PFSK-1 (cell line): ENCODE measurements at regions not wholly inside any gene's neighbourhood (a gene's known extent, or its start where the extent isn't known, plus 50 kb on each side); places are given as distances from the start of the nearest gene placed in this dataset.

ENCODE experiments used
- FOXP2 ChIP-seq: optimal IDR thresholded peaks from 2 replicates; pipeline ENCODE3; 2011; ENCODE audit warnings: borderline replicate concordance, control low read depth, inconsistent platforms; ENCODE audit not compliant: insufficient read depth; ENCODE audit errors: extremely low read length, extremely low read depth
- POLR2AphosphoS5 ChIP-seq: IDR thresholded peaks from 2 replicates; pipeline ENCODE4 v1.6.1; 2012; ENCODE audit warnings: low read depth, mild to moderate bottlenecking, control low read depth, low read length, moderate library complexity
- SIN3A ChIP-seq: IDR thresholded peaks from 2 replicates; pipeline ENCODE4 v1.6.1; 2012; ENCODE audit warnings: mild to moderate bottlenecking, low read length, moderate library complexity, borderline replicate concordance; ENCODE audit not compliant: insufficient read depth
- TAF1 ChIP-seq: IDR thresholded peaks from 2 replicates; pipeline ENCODE4 v1.6.1; 2012; ENCODE audit warnings: low read length, control low read depth, borderline replicate concordance; ENCODE audit not compliant: insufficient read depth
- TF ChIP-seq, protein P1 (sequence below), 2 experiments: IDR thresholded peaks; 2 replicates each; pipeline versions ENCODE4 v1.6.1 to v1.8.0; 2011 to 2012; ENCODE audit warnings: low read depth in 2 of 2, low read length in 2 of 2, control low read depth in 1 of 2, inconsistent platforms in 1 of 2, mild to moderate bottlenecking in 1 of 2, moderate library complexity in 1 of 2; ENCODE audit not compliant: insufficient read depth in 1 of 2

DNA sequence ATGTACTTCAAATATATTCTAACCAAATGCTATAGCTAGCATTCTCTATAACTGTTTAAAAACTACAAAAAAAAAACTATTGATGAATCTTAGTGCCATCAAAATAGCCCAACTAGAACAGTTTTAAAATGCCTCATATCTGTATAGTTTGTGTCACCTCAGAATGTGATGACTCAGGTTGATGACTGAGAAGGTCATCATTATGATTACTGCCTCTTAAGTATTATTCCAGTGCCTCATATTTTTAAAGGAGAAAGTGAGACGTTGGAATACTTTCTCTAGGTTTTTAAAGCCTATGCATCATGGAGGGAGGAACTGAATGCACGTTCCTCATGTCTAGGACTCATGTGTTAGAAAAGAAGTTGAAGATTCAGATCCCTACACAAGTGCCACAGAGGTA, 88.2 kb downstream of the TMA16 start:
- TF ChIP-seq POLR2AphosphoS5 (no peak), SIN3A (no peak), FOXP2 (no peak), TAF1 (no peak)
- TF ChIP-seq, protein P1, sequence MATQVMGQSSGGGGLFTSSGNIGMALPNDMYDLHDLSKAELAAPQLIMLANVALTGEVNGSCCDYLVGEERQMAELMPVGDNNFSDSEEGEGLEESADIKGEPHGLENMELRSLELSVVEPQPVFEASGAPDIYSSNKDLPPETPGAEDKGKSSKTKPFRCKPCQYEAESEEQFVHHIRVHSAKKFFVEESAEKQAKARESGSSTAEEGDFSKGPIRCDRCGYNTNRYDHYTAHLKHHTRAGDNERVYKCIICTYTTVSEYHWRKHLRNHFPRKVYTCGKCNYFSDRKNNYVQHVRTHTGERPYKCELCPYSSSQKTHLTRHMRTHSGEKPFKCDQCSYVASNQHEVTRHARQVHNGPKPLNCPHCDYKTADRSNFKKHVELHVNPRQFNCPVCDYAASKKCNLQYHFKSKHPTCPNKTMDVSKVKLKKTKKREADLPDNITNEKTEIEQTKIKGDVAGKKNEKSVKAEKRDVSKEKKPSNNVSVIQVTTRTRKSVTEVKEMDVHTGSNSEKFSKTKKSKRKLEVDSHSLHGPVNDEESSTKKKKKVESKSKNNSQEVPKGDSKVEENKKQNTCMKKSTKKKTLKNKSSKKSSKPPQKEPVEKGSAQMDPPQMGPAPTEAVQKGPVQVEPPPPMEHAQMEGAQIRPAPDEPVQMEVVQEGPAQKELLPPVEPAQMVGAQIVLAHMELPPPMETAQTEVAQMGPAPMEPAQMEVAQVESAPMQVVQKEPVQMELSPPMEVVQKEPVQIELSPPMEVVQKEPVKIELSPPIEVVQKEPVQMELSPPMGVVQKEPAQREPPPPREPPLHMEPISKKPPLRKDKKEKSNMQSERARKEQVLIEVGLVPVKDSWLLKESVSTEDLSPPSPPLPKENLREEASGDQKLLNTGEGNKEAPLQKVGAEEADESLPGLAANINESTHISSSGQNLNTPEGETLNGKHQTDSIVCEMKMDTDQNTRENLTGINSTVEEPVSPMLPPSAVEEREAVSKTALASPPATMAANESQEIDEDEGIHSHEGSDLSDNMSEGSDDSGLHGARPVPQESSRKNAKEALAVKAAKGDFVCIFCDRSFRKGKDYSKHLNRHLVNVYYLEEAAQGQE (IDR thresholded peaks at IDR 0.05; ENCODE audit: insufficient read depth in 1 of 2, low read depth in 2 of 2, low read length in 2 of 2), result no peak

DNA sequence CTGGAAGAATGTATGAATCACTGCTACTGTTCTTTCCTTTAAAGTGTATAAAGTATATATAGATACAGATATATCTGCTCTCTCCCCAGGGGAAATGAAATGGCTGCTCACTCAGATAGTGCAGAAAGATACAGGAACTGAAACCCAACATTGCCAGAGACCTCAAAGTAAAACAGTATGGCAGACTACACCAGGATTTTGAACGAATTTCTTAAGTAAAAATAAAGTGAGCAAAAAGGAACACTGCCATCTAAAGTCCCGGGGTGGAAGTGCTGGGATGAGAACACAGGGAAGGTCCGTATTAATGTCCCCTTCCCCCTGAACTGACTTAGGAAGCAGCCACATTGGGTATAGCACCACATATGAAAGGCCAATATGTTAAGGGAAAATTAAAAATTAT, 93.4 kb downstream of the TMA16 start:
- TF ChIP-seq POLR2AphosphoS5 (no peak), TAF1 (no peak), FOXP2 (no peak), SIN3A (no peak)
- TF ChIP-seq, protein P1 (IDR thresholded peaks at IDR 0.05; ENCODE audit: insufficient read depth in 1 of 2, low read depth in 2 of 2, low read length in 2 of 2), result no peak

DNA sequence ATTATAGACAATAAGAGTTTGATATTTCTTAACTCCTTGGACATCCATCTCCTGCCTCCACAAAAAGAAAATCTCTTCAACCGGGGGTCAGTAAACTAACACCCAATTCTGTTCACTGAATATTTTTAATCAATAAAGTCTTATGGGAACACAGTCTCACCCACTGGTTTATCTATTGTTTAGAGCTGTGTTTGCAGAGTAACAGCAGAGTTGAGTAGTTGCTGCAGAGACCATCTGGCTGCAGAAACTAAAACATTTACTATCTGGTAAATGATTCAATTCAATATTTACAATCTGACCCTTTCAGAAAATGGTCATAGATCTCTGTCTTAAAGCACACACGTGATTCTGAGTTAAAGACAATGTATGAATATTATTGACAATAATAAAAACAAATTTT, 94.0 kb downstream of the TMA16 start:
- TF ChIP-seq SIN3A (no peak), TAF1 (no peak), POLR2AphosphoS5 (no peak), FOXP2 (no peak)
- TF ChIP-seq, protein P1 (IDR thresholded peaks at IDR 0.05; ENCODE audit: insufficient read depth in 1 of 2, low read depth in 2 of 2, low read length in 2 of 2), result no peak

DNA sequence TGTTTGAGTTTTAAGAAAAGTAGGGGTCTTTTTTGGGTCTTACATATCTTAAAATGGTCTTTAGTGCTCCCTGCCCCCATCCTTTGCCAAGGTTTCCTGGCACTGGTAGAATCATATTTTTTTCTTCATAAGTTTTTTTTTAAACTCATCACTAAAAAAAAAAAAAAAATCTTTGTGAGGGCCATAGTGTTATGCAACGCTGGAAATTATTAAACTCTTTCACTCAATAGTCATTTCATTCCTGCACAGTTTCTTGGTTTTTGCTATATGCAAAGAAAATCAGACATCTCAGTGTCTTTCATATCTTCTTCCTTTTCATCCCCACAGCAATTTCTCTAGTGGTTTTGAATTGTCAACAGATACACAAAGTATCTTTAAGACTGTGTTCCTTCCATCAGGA, 95.6 kb downstream of the TMA16 start:
- TF ChIP-seq SIN3A (no peak), POLR2AphosphoS5 (no peak), FOXP2 (no peak)

DNA sequence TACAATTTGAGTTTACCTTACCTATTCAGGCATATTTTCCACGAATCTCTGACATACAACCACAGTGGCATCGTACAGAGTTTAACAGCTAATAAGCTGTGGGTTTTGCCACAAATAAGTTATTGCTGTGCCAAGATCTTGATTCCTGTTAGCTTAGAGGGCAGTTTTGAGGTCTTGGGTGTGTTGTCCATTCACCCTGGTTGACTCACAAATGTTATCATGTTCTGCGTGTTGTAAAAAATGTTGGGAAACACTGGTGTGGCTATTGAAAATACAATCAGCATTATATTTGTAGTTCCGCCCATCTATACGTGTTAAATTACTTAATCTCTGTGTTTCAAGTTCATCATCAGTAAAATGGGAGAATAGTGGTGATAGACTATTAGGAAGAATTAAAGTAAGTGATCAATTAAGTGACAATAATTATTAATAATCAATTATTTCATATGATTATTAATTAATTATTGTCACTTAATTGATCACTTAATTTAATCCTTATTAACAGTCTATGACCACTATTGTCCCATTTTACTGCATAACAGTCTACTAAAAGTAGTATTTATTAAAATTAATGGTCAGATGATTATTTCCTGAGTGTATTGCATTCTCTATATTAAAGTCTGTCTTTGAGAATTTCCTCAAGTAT, 96.3 kb downstream of the TMA16 start:
- TF ChIP-seq FOXP2, result no peak

DNA sequence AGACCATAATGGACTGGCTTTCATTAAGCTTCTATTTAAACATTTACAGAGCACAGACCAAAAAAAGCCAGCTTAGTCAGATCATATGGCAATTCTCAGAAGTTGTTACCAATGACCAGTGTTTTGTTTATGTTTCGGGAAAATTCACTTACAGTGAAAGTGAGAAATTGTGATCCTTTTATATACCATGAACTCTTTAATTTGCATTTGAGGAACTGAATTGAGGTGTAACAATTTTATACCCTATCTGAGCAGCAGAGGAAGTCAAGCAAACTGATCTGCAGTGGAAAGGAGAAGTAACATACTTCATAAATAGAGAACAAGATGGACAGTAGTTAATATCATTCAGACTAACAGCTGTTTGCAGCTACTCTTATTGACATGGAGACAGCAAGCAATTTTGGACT, 97.1 kb downstream of the TMA16 start:
- TF ChIP-seq TAF1 (no peak), FOXP2 (no peak), POLR2AphosphoS5 (no peak), SIN3A (no peak)

DNA sequence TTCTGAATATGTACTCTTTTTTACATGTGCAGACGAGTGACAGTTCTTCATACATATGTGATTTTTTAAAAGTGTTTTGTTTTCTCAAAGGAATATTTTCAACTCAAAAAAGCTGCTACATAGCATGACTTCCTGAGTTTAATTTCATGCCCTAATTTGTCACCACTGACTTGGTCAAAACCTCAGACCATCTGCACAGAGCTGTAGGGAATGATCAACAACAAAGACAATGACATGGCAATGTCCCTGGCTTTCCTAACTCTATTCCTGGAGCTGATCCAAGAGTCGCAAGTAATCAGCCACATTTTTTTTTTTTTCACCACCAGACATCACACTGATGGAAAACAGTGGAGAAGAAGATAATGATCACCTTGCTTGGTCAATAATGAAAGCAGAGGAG, 97.7 kb downstream of the TMA16 start:
- TF ChIP-seq FOXP2 (no peak), POLR2AphosphoS5 (no peak), TAF1 (no peak)
- TF ChIP-seq, protein P1 (IDR thresholded peaks at IDR 0.05; ENCODE audit: insufficient read depth in 1 of 2, low read depth in 2 of 2, low read length in 2 of 2), result no peak
